Stomach (tissue), 4 donors: ENCODE measurements at regions not wholly inside any gene's neighbourhood (a gene's known extent, or its start where the extent isn't known, plus 50 kb on each side); places are given as distances from the start of the nearest gene placed in this dataset.

Source experiments
- CTCF ChIP-seq, 7 experiments: fragments of 450-650 bp in 4 of 7; fragments of 200-600 bp in 3 of 7; sonication (generic) in 3 of 7; IDR thresholded peaks; one replicate each; pipeline ENCODE4 v1.5.1; 2016 to 2019; ENCODE audit warnings: antibody characterized with exemption in 7 of 7, control low read depth in 2 of 7, mild to moderate bottlenecking in 1 of 7
- POLR2A ChIP-seq, 4 donors: fragments of 450-650 bp; IDR thresholded peaks; one replicate each; pipeline ENCODE4 v1.6.1; 2016; ENCODE audit warnings: antibody characterized with exemption in 4 of 4, control low read depth in 2 of 4, mild to moderate bottlenecking in 1 of 4, moderate library complexity in 1 of 4

GRCh38 chr1:195045072-195045471, 1563.2 kb downstream of the KCNT2 start:
- TF ChIP-seq CTCF (IDR thresholded peaks at IDR 0.05) (no peak), POLR2A (IDR thresholded peaks at IDR 0.05) (no peak)
